GM23338 (cell line): ENCODE measurements at regions not wholly inside any gene's neighbourhood (a gene's known extent, or its start where the extent isn't known, plus 50 kb on each side); places are given as distances from the start of the nearest gene placed in this dataset.

Source experiments
- ATAC-seq: fragments of 200-7000 bp; cut with Tn5 transposase; 3 replicates; pipeline ENCODE4 v1.9.1; 2020
- DNase-seq: peaks from one replicate; pipeline ENCODE4 v3.0.0-alpha.2; 2015; ENCODE audit warnings: low spot score
- H2AFZ ChIP-seq: fragments of 200-600 bp; sonication (generic); 2 replicates; pipeline ENCODE4 v1.8.0; 2016; ENCODE audit warnings: antibody characterized with exemption, mild to moderate bottlenecking, moderate library complexity
- H3F3A ChIP-seq: fragments of 200-600 bp; sonication (generic); replicated peaks from 2 replicates; pipeline ENCODE4 v1.8.0; 2017; ENCODE audit warnings: antibody characterized with exemption, mixed run types, low read depth
- H3K27ac ChIP-seq: fragments of 200-600 bp; sonication (generic); 2 replicates; pipeline ENCODE4 v1.6.1; 2016; ENCODE audit warnings: low read depth
- H3K27me3 ChIP-seq: fragments of 200-600 bp; sonication (generic); 2 replicates; pipeline ENCODE4 v1.8.0; 2016; ENCODE audit warnings: mild to moderate bottlenecking, mixed run types, moderate library complexity; ENCODE audit not compliant: insufficient read depth
- H3K36me3 ChIP-seq: fragments of 200-600 bp; sonication (generic); 2 replicates; pipeline ENCODE4 v1.8.0; 2016; ENCODE audit warnings: mild to moderate bottlenecking; ENCODE audit not compliant: insufficient read depth
- H3K4me1 ChIP-seq: fragments of 200-600 bp; sonication (generic); 2 replicates; pipeline ENCODE4 v1.8.0; 2016; ENCODE audit warnings: mild to moderate bottlenecking, moderate library complexity; ENCODE audit not compliant: insufficient read depth
- H3K4me2 ChIP-seq: fragments of 200-600 bp; sonication (generic); 2 replicates; pipeline ENCODE4 v1.7.1; 2017; ENCODE audit warnings: mixed run types
- H3K4me3 ChIP-seq: fragments of 200-600 bp; sonication (generic); 2 replicates; pipeline ENCODE4 v1.6.1; 2016; ENCODE audit warnings: mixed run types
- H3K79me2 ChIP-seq: fragments of 200-600 bp; sonication (generic); replicated peaks from 2 replicates; pipeline ENCODE4 v1.8.0; 2017; ENCODE audit warnings: mild to moderate bottlenecking; ENCODE audit not compliant: insufficient read depth
- H3K9me2 ChIP-seq: fragments of 200-600 bp; sonication (generic); 2 replicates; pipeline ENCODE4 v1.8.0; 2017; ENCODE audit not compliant: insufficient read depth
- H4K20me1 ChIP-seq: fragments of 200-600 bp; sonication (generic); replicated peaks from 2 replicates; pipeline ENCODE4 v1.8.0; 2017; ENCODE audit warnings: mild to moderate bottlenecking; ENCODE audit not compliant: insufficient read depth
- H3K27ac Mint-ChIP-seq: 2 replicates; pipeline ENCODE4 v1.8.0; 2020; ENCODE audit warnings: inconsistent platforms, mild to moderate bottlenecking, moderate library complexity, mixed read lengths
- H3K27me3 Mint-ChIP-seq: 3 replicates; pipeline ENCODE4 v1.8.0; 2022; ENCODE audit warnings: low read depth, mild to moderate bottlenecking, moderate library complexity, mixed read lengths, inconsistent platforms; ENCODE audit not compliant: insufficient read depth, poor library complexity
- H3K36me3 Mint-ChIP-seq: 3 replicates; pipeline ENCODE4 v1.8.0; 2021; ENCODE audit warnings: low read depth, mild to moderate bottlenecking, inconsistent platforms, moderate library complexity, mixed read lengths
- H3K4me1 Mint-ChIP-seq: 3 replicates; pipeline ENCODE4 v1.8.0; 2020; ENCODE audit warnings: mild to moderate bottlenecking, inconsistent platforms, mixed read lengths
- H3K4me3 Mint-ChIP-seq: 3 replicates; pipeline ENCODE4 v1.8.0; 2021; ENCODE audit warnings: moderate library complexity, mild to moderate bottlenecking, inconsistent platforms, mixed read lengths
- H3K9me3 Mint-ChIP-seq: 3 replicates; pipeline ENCODE4 v1.8.0; 2020; ENCODE audit warnings: moderate library complexity, mild to moderate bottlenecking, inconsistent platforms, mixed read lengths
- POLR2AphosphoS5 ChIP-seq: IDR thresholded peaks from 2 replicates; pipeline ENCODE4 v1.6.1; 2016; ENCODE audit warnings: antibody characterized with exemption, low read depth
- ZNF114 ChIP-seq: fragments of 250-450 bp; sonication (Bioruptor Pico); IDR thresholded peaks from 2 replicates; pipeline ENCODE4 v1.5.0; 2020; ENCODE audit warnings: mild to moderate bottlenecking, moderate library complexity
- ZNF331 ChIP-seq: fragments of 250-450 bp; sonication (Bioruptor Pico); IDR thresholded peaks from 2 replicates; pipeline ENCODE4 v1.5.0; 2020; ENCODE audit warnings: low read depth, mild to moderate bottlenecking, moderate library complexity
- TF ChIP-seq, protein P1 (sequence below): IDR thresholded peaks from one replicate; pipeline ENCODE4 v1.6.1; 2018; ENCODE audit warnings: antibody characterized with exemption; ENCODE audit not compliant: unreplicated experiment
- TF ChIP-seq, protein P2 (sequence below), 2 experiments: fragments of 200-600 bp in 1 of 2; sonication (generic) in 1 of 2; conservative IDR thresholded peaks; 2 replicates each; pipeline versions ENCODE4 v1.5.1 to v1.6.1; 2016 to 2017; ENCODE audit warnings: antibody characterized with exemption in 2 of 2, low read depth in 2 of 2, mild to moderate bottlenecking in 2 of 2, moderate library complexity in 1 of 2
- TF ChIP-seq, protein P3 (sequence below): fragments of 250-450 bp; sonication (Bioruptor Pico); IDR thresholded peaks from 2 replicates; pipeline ENCODE4 v1.5.0; 2020; ENCODE audit warnings: mild to moderate bottlenecking, moderate library complexity

DNA sequence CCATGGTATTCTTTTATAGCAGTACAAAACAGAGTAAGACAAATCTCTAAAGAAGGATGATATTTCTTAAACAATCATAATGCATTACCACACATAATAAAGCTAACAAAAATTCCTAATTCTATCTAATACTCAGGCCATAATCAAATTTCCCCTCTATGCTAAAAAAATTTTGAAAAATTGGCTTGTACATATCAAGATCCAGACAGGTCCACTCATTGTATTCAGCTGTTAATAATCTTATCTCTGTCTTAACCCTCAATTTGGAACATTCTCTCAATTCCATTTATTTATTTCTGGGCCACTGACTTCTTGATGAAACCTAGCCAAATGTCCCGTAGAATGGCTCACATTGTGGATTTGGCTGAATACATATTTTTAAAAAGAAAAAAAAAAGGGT is 59.1 kb upstream of the PAX3 start:
- H3F3A ChIP-seq, result no peaks in the 10 kb centered on the region
- H3K4me3 ChIP-seq, result no peak overlapping the region
- Mint-ChIP-seq H3K4me3 (no peak overlapping the region), H3K4me1 (no peaks in the 10 kb centered on the region), H3K36me3 (no peaks in the 10 kb centered on the region), H3K9me3 (no peaks in the 10 kb centered on the region), H3K27me3 (no peaks in the 10 kb centered on the region), H3K27ac (no peak overlapping the region)
- ATAC-seq, result no peak
- TF ChIP-seq, protein P1, sequence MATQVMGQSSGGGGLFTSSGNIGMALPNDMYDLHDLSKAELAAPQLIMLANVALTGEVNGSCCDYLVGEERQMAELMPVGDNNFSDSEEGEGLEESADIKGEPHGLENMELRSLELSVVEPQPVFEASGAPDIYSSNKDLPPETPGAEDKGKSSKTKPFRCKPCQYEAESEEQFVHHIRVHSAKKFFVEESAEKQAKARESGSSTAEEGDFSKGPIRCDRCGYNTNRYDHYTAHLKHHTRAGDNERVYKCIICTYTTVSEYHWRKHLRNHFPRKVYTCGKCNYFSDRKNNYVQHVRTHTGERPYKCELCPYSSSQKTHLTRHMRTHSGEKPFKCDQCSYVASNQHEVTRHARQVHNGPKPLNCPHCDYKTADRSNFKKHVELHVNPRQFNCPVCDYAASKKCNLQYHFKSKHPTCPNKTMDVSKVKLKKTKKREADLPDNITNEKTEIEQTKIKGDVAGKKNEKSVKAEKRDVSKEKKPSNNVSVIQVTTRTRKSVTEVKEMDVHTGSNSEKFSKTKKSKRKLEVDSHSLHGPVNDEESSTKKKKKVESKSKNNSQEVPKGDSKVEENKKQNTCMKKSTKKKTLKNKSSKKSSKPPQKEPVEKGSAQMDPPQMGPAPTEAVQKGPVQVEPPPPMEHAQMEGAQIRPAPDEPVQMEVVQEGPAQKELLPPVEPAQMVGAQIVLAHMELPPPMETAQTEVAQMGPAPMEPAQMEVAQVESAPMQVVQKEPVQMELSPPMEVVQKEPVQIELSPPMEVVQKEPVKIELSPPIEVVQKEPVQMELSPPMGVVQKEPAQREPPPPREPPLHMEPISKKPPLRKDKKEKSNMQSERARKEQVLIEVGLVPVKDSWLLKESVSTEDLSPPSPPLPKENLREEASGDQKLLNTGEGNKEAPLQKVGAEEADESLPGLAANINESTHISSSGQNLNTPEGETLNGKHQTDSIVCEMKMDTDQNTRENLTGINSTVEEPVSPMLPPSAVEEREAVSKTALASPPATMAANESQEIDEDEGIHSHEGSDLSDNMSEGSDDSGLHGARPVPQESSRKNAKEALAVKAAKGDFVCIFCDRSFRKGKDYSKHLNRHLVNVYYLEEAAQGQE, result no peak
- TF ChIP-seq ZNF331 (CRISPR knock-in tag), result no peak
- no peaks in the 10 kb centered on the region for H3K36me3 ChIP-seq
- no peaks in the 10 kb centered on the region for H3K79me2 ChIP-seq
- H3K27me3 ChIP-seq, result no peaks in the 10 kb centered on the region
- no peak overlapping the region for H2AFZ ChIP-seq
- H3K27ac ChIP-seq, result no peak overlapping the region
- no peak overlapping the region for H3K4me2 ChIP-seq
- H3K9me2 ChIP-seq, result no peaks in the 10 kb centered on the region
- DNase-seq, result no peak
- H4K20me1 ChIP-seq, result no peaks in the 10 kb centered on the region
- no peaks in the 10 kb centered on the region for H3K4me1 ChIP-seq

DNA sequence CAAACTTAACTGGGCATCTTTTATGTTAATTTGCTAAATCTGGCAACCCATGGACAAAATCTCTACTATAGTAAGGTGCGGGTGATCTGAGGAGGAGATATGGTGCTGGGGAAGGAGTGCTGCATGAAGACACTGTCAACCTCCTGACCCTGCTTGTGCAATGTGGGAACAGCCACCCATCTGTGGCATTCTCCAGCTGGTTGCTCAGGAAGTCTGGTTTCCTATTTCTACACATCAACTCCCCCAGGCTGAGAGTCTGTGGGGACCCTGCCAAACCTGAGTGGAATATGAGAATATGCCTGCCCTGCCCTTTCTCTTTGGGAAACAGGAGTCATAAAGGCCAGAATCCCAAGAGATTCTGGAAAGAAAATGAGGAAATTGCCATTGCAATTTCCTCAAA is 60.1 kb upstream of the PAX3 start:
- H3K27ac ChIP-seq, result no peak overlapping the region
- no peak overlapping the region for H3K4me3 Mint-ChIP-seq
- TF ChIP-seq, protein P2, sequence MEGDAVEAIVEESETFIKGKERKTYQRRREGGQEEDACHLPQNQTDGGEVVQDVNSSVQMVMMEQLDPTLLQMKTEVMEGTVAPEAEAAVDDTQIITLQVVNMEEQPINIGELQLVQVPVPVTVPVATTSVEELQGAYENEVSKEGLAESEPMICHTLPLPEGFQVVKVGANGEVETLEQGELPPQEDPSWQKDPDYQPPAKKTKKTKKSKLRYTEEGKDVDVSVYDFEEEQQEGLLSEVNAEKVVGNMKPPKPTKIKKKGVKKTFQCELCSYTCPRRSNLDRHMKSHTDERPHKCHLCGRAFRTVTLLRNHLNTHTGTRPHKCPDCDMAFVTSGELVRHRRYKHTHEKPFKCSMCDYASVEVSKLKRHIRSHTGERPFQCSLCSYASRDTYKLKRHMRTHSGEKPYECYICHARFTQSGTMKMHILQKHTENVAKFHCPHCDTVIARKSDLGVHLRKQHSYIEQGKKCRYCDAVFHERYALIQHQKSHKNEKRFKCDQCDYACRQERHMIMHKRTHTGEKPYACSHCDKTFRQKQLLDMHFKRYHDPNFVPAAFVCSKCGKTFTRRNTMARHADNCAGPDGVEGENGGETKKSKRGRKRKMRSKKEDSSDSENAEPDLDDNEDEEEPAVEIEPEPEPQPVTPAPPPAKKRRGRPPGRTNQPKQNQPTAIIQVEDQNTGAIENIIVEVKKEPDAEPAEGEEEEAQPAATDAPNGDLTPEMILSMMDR (conservative IDR thresholded peaks at IDR 0.05; ENCODE audit: low read depth in 2 of 2), result no peak
- TF ChIP-seq, protein P1, result no peak
- TF ChIP-seq ZNF331 (CRISPR knock-in tag) (no peak), ZNF114 (CRISPR knock-in tag) (no peak), POLR2AphosphoS5 (no peak)
- TF ChIP-seq, protein P3, sequence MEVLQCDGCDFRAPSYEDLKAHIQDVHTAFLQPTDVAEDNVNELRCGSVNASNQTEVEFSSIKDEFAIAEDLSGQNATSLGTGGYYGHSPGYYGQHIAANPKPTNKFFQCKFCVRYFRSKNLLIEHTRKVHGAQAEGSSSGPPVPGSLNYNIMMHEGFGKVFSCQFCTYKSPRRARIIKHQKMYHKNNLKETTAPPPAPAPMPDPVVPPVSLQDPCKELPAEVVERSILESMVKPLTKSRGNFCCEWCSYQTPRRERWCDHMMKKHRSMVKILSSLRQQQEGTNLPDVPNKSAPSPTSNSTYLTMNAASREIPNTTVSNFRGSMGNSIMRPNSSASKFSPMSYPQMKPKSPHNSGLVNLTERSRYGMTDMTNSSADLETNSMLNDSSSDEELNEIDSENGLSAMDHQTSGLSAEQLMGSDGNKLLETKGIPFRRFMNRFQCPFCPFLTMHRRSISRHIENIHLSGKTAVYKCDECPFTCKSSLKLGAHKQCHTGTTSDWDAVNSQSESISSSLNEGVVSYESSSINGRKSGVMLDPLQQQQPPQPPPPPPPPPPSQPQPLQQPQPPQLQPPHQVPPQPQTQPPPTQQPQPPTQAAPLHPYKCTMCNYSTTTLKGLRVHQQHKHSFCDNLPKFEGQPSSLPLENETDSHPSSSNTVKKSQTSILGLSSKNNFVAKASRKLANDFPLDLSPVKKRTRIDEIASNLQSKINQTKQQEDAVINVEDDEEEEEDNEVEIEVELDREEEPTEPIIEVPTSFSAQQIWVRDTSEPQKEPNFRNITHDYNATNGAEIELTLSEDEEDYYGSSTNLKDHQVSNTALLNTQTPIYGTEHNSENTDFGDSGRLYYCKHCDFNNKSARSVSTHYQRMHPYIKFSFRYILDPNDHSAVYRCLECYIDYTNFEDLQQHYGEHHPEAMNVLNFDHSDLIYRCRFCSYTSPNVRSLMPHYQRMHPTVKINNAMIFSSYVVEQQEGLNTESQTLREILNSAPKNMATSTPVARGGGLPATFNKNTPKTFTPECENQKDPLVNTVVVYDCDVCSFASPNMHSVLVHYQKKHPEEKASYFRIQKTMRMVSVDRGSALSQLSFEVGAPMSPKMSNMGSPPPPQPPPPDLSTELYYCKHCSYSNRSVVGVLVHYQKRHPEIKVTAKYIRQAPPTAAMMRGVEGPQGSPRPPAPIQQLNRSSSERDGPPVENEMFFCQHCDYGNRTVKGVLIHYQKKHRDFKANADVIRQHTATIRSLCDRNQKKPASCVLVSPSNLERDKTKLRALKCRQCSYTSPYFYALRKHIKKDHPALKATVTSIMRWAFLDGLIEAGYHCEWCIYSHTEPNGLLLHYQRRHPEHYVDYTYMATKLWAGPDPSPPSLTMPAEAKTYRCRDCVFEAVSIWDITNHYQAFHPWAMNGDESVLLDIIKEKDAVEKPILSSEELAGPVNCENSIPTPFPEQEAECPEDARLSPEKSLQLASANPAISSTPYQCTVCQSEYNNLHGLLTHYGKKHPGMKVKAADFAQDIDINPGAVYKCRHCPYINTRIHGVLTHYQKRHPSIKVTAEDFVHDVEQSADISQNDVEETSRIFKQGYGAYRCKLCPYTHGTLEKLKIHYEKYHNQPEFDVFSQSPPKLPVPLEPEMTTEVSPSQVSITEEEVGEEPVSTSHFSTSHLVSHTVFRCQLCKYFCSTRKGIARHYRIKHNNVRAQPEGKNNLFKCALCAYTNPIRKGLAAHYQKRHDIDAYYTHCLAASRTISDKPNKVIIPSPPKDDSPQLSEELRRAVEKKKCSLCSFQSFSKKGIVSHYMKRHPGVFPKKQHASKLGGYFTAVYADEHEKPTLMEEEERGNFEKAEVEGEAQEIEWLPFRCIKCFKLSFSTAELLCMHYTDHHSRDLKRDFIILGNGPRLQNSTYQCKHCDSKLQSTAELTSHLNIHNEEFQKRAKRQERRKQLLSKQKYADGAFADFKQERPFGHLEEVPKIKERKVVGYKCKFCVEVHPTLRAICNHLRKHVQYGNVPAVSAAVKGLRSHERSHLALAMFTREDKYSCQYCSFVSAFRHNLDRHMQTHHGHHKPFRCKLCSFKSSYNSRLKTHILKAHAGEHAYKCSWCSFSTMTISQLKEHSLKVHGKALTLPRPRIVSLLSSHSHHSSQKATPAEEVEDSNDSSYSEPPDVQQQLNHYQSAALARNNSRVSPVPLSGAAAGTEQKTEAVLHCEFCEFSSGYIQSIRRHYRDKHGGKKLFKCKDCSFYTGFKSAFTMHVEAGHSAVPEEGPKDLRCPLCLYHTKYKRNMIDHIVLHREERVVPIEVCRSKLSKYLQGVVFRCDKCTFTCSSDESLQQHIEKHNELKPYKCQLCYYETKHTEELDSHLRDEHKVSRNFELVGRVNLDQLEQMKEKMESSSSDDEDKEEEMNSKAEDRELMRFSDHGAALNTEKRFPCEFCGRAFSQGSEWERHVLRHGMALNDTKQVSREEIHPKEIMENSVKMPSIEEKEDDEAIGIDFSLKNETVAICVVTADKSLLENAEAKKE (CRISPR knock-in tag), result no peak

More for the DNA sequence above, 60.1 kb upstream of the PAX3 start:
- Histone ChIP-seq H3K79me2 (no peaks in the 10 kb centered on the region), H3K4me1 (no peaks in the 10 kb centered on the region), H2AFZ (no peak overlapping the region), H3K36me3 (no peaks in the 10 kb centered on the region), H4K20me1 (no peaks in the 10 kb centered on the region), H3K4me2 (no peak overlapping the region), H3F3A (no peaks in the 10 kb centered on the region), H3K27me3 (no peaks in the 10 kb centered on the region), H3K4me3 (no peak overlapping the region), H3K9me2 (no peaks in the 10 kb centered on the region)
- Mint-ChIP-seq H3K4me1 (no peaks in the 10 kb centered on the region), H3K27ac (no peak overlapping the region), H3K36me3 (no peaks in the 10 kb centered on the region), H3K9me3 (no peaks in the 10 kb centered on the region), H3K27me3 (no peaks in the 10 kb centered on the region)
- no peak for ATAC-seq
- DNase-seq, result no peak
